ENCODE measurements at regions not wholly inside any gene's neighbourhood (a gene's known extent, or its start where the extent isn't known, plus 50 kb on each side); places are given as distances from the start of the nearest gene placed in this dataset.

GRCh38 chr15:88993662-88994061 is 80.5 kb upstream of the MFGE8 start:
- Histone ChIP-seq H3K4me3 (no peak overlapping the region), H3K27ac (no peak overlapping the region), H3F3A (ENCODE audit: low read depth) (peaks cover 15% of the 10 kb centered on the region), H3K9ac (no peak overlapping the region), H3K4me2 (peak overlapping the region; percentile 47), H3K4me1 (peaks cover 28% of the 10 kb centered on the region), H3K27me3 (no peaks in the 10 kb centered on the region), H3K9me3 (ENCODE audit: low read depth) (no peaks in the 10 kb centered on the region), H3K36me3 (no peaks in the 10 kb centered on the region), H4K20me1 (ENCODE audit: low read depth) (no peaks in the 10 kb centered on the region), H2AFZ (replicated peaks) (no peak overlapping the region), H3K79me2 (ENCODE audit: low read depth) (no peaks in the 10 kb centered on the region)
- Mint-ChIP-seq H3K4me1 (peaks cover 5% of the 10 kb centered on the region), H3K36me3 (no peaks in the 10 kb centered on the region), H3K27ac (no peak overlapping the region), H3K4me3 (no peak overlapping the region), H3K27me3 (ENCODE audit: insufficient read depth, low read depth) (peaks cover 2% of the 10 kb centered on the region), H3K9me3 (no peaks in the 10 kb centered on the region)
- DNase-seq (ENCODE audit: low spot score) = no peak
- TF ChIP-seq EZH2 (IDR thresholded peaks at IDR 0.05) = no peak
- TF ChIP-seq CTCF (IDR thresholded peaks at IDR 0.05) = no peak
- TF ChIP-seq EZH2phosphoT487 (IDR thresholded peaks at IDR 0.05) = no peak

DNA sequence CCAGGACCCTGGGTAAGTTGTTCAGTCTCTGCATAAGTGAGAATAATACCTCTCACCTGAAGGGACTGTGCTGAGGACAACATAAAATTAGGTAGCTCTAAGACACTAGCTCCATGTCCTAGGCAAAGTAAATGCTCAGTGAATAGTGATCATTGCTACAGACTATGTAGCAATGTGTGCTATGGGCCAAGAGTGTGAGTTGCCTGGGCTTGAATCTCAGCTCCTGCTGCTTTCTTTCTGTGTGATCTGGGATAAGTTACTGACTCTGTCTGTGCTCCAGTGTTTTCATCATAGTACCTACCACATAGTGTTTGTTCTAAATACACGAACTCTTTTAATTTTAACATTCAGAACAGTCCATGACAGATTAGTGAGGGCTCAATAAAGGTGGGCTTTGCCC is 81.1 kb upstream of the MFGE8 start:
- Histone ChIP-seq H3K36me3 (no peaks in the 10 kb centered on the region), H2AFZ (replicated peaks) (no peak overlapping the region), H3K79me2 (ENCODE audit: low read depth) (no peaks in the 10 kb centered on the region), H3K4me2 (no peak overlapping the region), H3K9me3 (ENCODE audit: low read depth) (no peaks in the 10 kb centered on the region), H3K4me3 (no peak overlapping the region), H3F3A (ENCODE audit: low read depth) (peaks cover 16% of the 10 kb centered on the region), H4K20me1 (ENCODE audit: low read depth) (no peaks in the 10 kb centered on the region), H3K4me1 (peaks cover 28% of the 10 kb centered on the region), H3K27ac (no peak overlapping the region), H3K27me3 (no peaks in the 10 kb centered on the region), H3K9ac (no peak overlapping the region)
- no peak overlapping the region for H3K27ac Mint-ChIP-seq
- H3K9me3 Mint-ChIP-seq = no peaks in the 10 kb centered on the region
- H3K27me3 Mint-ChIP-seq (ENCODE audit: insufficient read depth, low read depth) = peaks cover 2% of the 10 kb centered on the region
- H3K4me3 Mint-ChIP-seq = no peak overlapping the region
- peaks cover 10% of the 10 kb centered on the region for H3K4me1 Mint-ChIP-seq
- DNase-seq (ENCODE audit: low spot score) = no peak
- H3K36me3 Mint-ChIP-seq = no peaks in the 10 kb centered on the region
- TF ChIP-seq CTCF (IDR thresholded peaks at IDR 0.05) = no peak
- TF ChIP-seq EZH2phosphoT487 (IDR thresholded peaks at IDR 0.05) = no peak
- TF ChIP-seq EZH2 (IDR thresholded peaks at IDR 0.05) = no peak

- H2AFZ ChIP-seq (replicated peaks) = peak overlapping the region; percentile 54
- peak overlapping the region; percentile 40 for H3K4me2 ChIP-seq
- no peaks in the 10 kb centered on the region for H3K27me3 ChIP-seq
- H4K20me1 ChIP-seq (ENCODE audit: low read depth) = no peaks in the 10 kb centered on the region
- Mint-ChIP-seq H3K27me3 (ENCODE audit: insufficient read depth, low read depth) (peaks cover 6% of the 10 kb centered on the region), H3K9me3 (no peaks in the 10 kb centered on the region), H3K27ac (no peak overlapping the region), H3K4me1 (peaks cover 10% of the 10 kb centered on the region), H3K4me3 (no peak overlapping the region), H3K36me3 (no peaks in the 10 kb centered on the region)
- H3K36me3 ChIP-seq = no peaks in the 10 kb centered on the region
- peak; percentile 42 for DNase-seq (ENCODE audit: low spot score)
- TF ChIP-seq CTCF (IDR thresholded peaks at IDR 0.05) (no peak), EZH2 (IDR thresholded peaks at IDR 0.05) (no peak), EZH2phosphoT487 (IDR thresholded peaks at IDR 0.05) (no peak)
- no peaks in the 10 kb centered on the region for H3K79me2 ChIP-seq (ENCODE audit: low read depth)
- peaks cover 24% of the 10 kb centered on the region for H3F3A ChIP-seq (ENCODE audit: low read depth)
- H3K4me3 ChIP-seq = no peak overlapping the region
- H3K27ac ChIP-seq = no peak overlapping the region
- H3K9me3 ChIP-seq (ENCODE audit: low read depth) = no peaks in the 10 kb centered on the region
- peak overlapping the region; percentile 11 for H3K9ac ChIP-seq
- peaks cover 28% of the 10 kb centered on the region for H3K4me1 ChIP-seq
Observed at GRCh38 chr15:88995449-88995848, 82.3 kb upstream of the MFGE8 start.
